Fibroblast of lung (primary cell): ENCODE measurements at regions not wholly inside any gene's neighbourhood (a gene's known extent, or its start where the extent isn't known, plus 50 kb on each side); places are given as distances from the start of the nearest gene placed in this dataset.

Source experiments
- DNase-seq, 2 donors: peaks; one replicate each; pipeline versions ENCODE4 v3.0.0 to v3.0.0-alpha.2; 2010; ENCODE audit warnings: low read depth in 2 of 2
- H2AFZ ChIP-seq: 2 replicates; pipeline ENCODE4 v1.5.1; 2012; ENCODE audit warnings: low read length, control low read depth, inconsistent platforms
- H3K27ac ChIP-seq: 2 replicates; pipeline ENCODE4 v1.5.1; 2011; ENCODE audit warnings: low read length, control low read depth; ENCODE audit not compliant: insufficient read depth
- H3K27me3 ChIP-seq: 2 replicates; pipeline ENCODE4 v1.5.1; 2011; ENCODE audit warnings: mild to moderate bottlenecking, low read length; ENCODE audit not compliant: control insufficient read depth, insufficient read depth
- H3K36me3 ChIP-seq: 2 replicates; pipeline ENCODE4 v1.5.1; 2011; ENCODE audit warnings: low read length; ENCODE audit not compliant: control insufficient read depth, insufficient read depth
- H3K4me1 ChIP-seq: 2 replicates; pipeline ENCODE4 v1.5.1; 2011; ENCODE audit warnings: low read length; ENCODE audit not compliant: control insufficient read depth, insufficient read depth; ENCODE audit errors: extremely low read depth
- H3K4me2 ChIP-seq: 2 replicates; pipeline ENCODE4 v1.5.1; 2011; ENCODE audit warnings: low read length, control low read depth; ENCODE audit not compliant: insufficient read depth; ENCODE audit errors: extremely low read depth
- H3K4me3 ChIP-seq, 4 experiments: fragments of 200-600 bp in 1 of 4; sonication (generic) in 1 of 4; replicated peaks in 1 of 4; 2 replicates each; pipeline ENCODE4 v1.5.1; 2011 to 2016; ENCODE audit warnings: low read length in 4 of 4, low read depth in 3 of 4, mild to moderate bottlenecking in 3 of 4, control low read depth in 2 of 4, inconsistent platforms in 1 of 4, mixed read lengths in 1 of 4; ENCODE audit not compliant: insufficient read depth in 1 of 4; ENCODE audit errors: control extremely low read depth in 1 of 4
- H3K79me2 ChIP-seq: 2 replicates; pipeline ENCODE4 v1.5.1; 2012; ENCODE audit warnings: mild to moderate bottlenecking, low read length, inconsistent platforms; ENCODE audit not compliant: control insufficient read depth, insufficient read depth
- H3K9ac ChIP-seq: 2 replicates; pipeline ENCODE4 v1.5.1; 2011; ENCODE audit warnings: mild to moderate bottlenecking, low read length, control low read depth; ENCODE audit not compliant: insufficient read depth
- H3K9me3 ChIP-seq: 2 replicates; pipeline ENCODE4 v1.5.1; 2012; ENCODE audit warnings: low read depth, low read length; ENCODE audit not compliant: control insufficient read depth, insufficient read depth
- H4K20me1 ChIP-seq: 2 replicates; pipeline ENCODE4 v1.5.1; 2011; ENCODE audit warnings: low read length; ENCODE audit not compliant: control insufficient read depth, insufficient read depth; ENCODE audit errors: extremely low read depth
- EZH2 ChIP-seq: IDR thresholded peaks from 2 replicates; pipeline ENCODE4 v1.5.1; 2012; ENCODE audit warnings: low read length, control low read depth, mild to moderate bottlenecking; ENCODE audit errors: missing control alignments
- TF ChIP-seq, protein P1 (sequence below), 2 donors: IDR thresholded peaks in 1 of 2; conservative IDR thresholded peaks in 1 of 2; 1 replicate in 1 of 2; 2 replicates in 1 of 2; pipeline ENCODE4 v1.5.1; 2011 to 2012; ENCODE audit warnings: low read length in 2 of 2, control low read depth in 1 of 2, inconsistent platforms in 1 of 2, low read depth in 1 of 2, mild to moderate bottlenecking in 1 of 2

DNA sequence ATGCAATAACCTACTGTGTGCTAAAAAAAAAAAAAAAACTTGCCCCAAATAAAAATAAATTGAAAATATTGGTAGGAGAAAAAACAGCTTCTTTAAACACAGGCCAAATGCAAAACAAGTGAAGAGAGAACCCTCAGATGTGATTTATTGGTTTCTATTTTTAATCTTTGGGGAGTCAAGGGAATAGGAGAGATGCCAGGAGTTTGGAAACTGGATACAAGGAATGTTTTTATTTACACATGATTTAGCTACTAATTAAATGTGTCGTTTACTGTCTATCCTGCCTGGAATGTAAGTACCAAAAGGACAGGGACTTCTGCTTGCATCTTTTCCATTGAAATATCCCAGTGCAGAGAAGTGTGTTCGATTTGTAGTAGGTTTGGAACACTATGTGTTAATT, 810.7 kb downstream of the MAFB start:
- no peaks in the 10 kb centered on the region for H3K36me3 ChIP-seq
- H3K27ac ChIP-seq = no peak overlapping the region
- no peaks in the 10 kb centered on the region for H3K4me1 ChIP-seq
- H3K9ac ChIP-seq = no peak overlapping the region
- TF ChIP-seq EZH2 = no peak
- TF ChIP-seq, protein P1, sequence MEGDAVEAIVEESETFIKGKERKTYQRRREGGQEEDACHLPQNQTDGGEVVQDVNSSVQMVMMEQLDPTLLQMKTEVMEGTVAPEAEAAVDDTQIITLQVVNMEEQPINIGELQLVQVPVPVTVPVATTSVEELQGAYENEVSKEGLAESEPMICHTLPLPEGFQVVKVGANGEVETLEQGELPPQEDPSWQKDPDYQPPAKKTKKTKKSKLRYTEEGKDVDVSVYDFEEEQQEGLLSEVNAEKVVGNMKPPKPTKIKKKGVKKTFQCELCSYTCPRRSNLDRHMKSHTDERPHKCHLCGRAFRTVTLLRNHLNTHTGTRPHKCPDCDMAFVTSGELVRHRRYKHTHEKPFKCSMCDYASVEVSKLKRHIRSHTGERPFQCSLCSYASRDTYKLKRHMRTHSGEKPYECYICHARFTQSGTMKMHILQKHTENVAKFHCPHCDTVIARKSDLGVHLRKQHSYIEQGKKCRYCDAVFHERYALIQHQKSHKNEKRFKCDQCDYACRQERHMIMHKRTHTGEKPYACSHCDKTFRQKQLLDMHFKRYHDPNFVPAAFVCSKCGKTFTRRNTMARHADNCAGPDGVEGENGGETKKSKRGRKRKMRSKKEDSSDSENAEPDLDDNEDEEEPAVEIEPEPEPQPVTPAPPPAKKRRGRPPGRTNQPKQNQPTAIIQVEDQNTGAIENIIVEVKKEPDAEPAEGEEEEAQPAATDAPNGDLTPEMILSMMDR (conservative IDR thresholded peaks at IDR 0.05 in 1 of 2, IDR thresholded peaks at IDR 0.05 in 1 of 2; ENCODE audit: low read depth in 1 of 2, low read length in 2 of 2) = no peak
- H2AFZ ChIP-seq = no peak overlapping the region
- no peak overlapping the region for H3K4me3 ChIP-seq
- no peaks in the 10 kb centered on the region for H4K20me1 ChIP-seq
- H3K9me3 ChIP-seq = no peaks in the 10 kb centered on the region
- H3K4me2 ChIP-seq = no peak overlapping the region
- H3K27me3 ChIP-seq = no peaks in the 10 kb centered on the region
- no peak for DNase-seq
- no peaks in the 10 kb centered on the region for H3K79me2 ChIP-seq

DNA sequence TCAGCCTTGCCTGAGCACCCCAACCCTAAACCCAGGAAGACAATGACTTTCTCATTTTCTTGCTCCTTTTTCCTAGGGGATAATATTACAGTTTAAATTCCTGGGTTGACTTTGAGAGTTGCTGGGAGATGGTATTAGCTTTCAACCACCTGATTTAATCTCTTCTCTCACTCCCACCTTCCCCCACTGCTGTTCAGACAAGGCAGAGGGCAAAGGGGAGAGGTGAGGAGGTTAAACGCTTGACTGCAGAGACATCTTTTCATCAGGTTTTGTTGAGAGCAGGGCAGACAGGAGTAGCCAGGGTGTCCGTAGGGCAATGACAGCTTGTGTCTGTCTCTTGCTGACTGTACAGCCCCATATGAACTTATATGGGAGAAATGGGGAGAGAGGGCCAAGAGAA, 811.2 kb downstream of the MAFB start:
- no peaks in the 10 kb centered on the region for H3K4me1 ChIP-seq
- no peak overlapping the region for H3K9ac ChIP-seq
- no peak for TF ChIP-seq EZH2
- DNase-seq = no peak
- H3K36me3 ChIP-seq = no peaks in the 10 kb centered on the region
- H4K20me1 ChIP-seq = no peaks in the 10 kb centered on the region
- H3K27me3 ChIP-seq = no peaks in the 10 kb centered on the region
- H3K79me2 ChIP-seq = no peaks in the 10 kb centered on the region
- no peaks in the 10 kb centered on the region for H3K9me3 ChIP-seq
- H3K4me3 ChIP-seq = no peak overlapping the region
- no peak overlapping the region for H3K4me2 ChIP-seq
- H2AFZ ChIP-seq = no peak overlapping the region
- no peak overlapping the region for H3K27ac ChIP-seq

- H3K79me2 ChIP-seq = no peaks in the 10 kb centered on the region
- H3K4me1 ChIP-seq = no peaks in the 10 kb centered on the region
- no peak overlapping the region for H3K4me3 ChIP-seq
- no peaks in the 10 kb centered on the region for H3K9me3 ChIP-seq
- TF ChIP-seq, protein P1 (conservative IDR thresholded peaks at IDR 0.05 in 1 of 2, IDR thresholded peaks at IDR 0.05 in 1 of 2; ENCODE audit: low read depth in 1 of 2, low read length in 2 of 2) = no peak
- no peak for TF ChIP-seq EZH2
- no peak overlapping the region for H3K9ac ChIP-seq
- H3K4me2 ChIP-seq = no peak overlapping the region
- H3K36me3 ChIP-seq = no peaks in the 10 kb centered on the region
- no peaks in the 10 kb centered on the region for H3K27me3 ChIP-seq
- no peaks in the 10 kb centered on the region for H4K20me1 ChIP-seq
- DNase-seq = peak in 1 of 2 donors; percentile 55
- no peak overlapping the region for H3K27ac ChIP-seq
- H2AFZ ChIP-seq = no peak overlapping the region
These were observed 811.9 kb downstream of the MAFB start for GRCh38 chr20:39876976-39877635.
